GM19397 (cell line): ENCODE measurements at regions not wholly inside any gene's neighbourhood (a gene's known extent, or its start where the extent isn't known, plus 50 kb on each side); places are given as distances from the start of the nearest gene placed in this dataset.

Source experiments
- ATAC-seq: cut with Tn5 transposase; IDR thresholded peaks from one replicate; pipeline ENCODE4 v1.9.1; 2021; ENCODE audit warnings: mild to moderate bottlenecking, moderate library complexity; ENCODE audit not compliant: unreplicated experiment

DNA sequence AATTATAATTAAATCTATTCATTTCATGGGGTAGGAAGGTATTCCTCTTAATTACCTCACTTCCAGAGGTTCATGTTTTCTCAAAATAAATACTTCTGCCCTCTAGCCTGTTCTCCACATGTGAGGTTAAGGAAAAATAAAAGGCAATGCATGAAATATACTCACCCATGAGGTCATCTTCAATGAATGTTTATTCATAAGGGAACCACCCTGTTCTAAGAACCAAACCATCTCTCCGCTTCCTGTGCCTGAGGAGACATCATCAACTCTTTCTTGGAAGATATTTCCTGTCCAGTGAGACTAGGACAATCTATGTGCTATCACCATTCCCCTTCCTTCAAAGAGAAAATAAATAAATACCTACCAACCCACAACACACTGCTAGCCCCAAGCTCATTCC lies 513.7 kb upstream of the PLXNA2 start:
- ATAC-seq, result no peak

DNA sequence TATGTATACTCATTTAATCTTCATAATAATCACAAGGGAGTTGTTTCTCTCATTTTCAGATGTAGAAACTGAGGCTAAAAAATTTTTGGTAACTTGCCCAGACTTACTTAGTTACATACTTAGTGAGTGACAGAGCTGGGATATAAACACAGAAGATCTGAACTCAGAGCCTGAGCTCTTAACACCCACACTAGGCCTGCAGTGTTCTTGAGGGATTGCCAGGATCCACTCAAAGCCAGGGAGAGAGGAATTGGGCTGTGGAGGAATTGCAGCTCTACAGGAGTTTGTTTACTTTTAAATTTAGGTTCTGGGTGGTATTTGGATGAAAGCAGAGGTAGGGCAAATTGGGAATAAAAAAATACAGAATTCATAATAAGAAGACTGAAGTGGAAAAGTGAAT lies 515.1 kb upstream of the PLXNA2 start:
- no peak for ATAC-seq

GRCh38 chr1:208763971-208764370 lies 519.8 kb upstream of the PLXNA2 start:
- ATAC-seq, result no peak

DNA sequence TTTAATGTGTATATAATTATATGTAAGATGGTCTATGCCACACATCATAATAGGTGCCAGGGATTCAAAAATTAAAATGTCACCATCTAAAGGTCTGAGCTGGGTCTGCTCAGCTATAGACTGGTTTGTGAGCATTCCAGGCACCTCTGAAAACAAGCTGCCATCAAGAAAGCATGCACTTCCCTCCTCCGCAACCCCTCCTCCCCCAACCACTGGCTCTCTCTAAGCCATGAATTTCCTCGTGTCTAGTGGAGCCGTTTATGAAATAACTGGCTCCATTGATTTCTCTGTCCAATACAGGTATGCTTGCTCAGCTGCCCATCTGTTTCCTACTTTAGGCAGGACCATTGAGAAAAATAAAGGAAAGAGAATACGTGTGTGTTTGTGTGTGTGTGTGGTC lies 522.6 kb upstream of the PLXNA2 start:
- no peak for ATAC-seq

GRCh38 chr1:208767816-208768215 lies 523.6 kb upstream of the PLXNA2 start:
- no peak for ATAC-seq

DNA sequence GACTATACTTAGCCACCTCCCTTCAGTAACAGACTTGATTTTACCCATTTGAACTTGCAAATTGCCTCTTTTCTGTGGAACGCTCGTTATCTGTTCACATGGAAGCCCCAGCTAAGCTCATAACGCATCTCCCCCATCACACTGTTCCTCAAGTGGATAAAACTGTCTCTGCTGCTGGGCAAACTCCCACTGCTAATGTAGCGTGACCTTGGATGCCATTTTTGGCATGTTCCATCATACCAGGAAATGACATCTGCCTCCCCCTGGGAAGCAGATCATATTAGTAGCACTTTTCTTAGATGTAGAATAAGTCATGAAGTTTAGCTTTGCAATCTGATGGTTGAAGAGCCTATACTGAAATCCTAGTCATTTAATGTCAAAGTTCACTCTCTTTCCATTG lies 528.7 kb upstream of the PLXNA2 start:
- no peak for ATAC-seq

- ATAC-seq, result no peak
Observed at GRCh38 chr1:208775841-208776240, 531.7 kb upstream of the PLXNA2 start.

DNA sequence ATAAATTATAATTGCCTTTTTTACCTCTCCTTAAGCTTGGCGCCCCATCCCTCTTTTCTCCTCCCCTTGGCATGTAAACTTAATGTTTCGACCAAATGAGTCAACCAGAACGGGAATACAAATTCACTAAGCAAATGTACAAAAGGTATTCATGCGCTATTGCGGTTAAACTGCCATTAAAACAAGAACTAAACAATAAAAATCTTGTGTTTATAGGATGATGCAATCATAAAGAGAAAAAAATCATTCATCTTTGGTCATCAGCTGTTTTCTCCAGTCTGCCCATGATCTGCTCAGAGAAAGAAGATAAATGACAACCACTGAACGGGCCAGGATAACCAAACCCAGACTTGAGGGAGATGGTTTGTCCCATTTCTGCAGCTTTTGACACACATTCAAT lies 534.2 kb upstream of the PLXNA2 start:
- no peak for ATAC-seq

GRCh38 chr1:208781391-208782045 lies 537.3 kb upstream of the PLXNA2 start:
- no peak for ATAC-seq

DNA sequence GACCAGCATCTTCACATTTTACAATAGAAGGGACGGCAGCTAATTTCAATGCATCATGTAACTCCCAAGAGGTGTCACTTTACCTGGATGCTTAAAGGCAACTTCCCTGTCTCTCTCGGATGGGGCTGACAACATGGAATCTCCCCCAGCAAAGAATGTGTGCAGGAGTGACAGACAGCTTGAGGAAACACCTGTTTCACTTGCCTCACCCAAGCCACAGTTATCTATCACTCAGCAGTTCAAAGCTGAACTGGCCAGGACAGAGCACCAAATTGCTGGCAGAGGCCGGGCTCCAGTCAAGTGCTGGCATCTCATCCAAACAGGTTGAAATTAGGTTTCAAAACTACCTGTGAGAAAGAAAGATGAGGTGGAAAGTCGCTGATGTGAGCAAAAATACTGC lies 538.0 kb upstream of the PLXNA2 start:
- no peak for ATAC-seq

DNA sequence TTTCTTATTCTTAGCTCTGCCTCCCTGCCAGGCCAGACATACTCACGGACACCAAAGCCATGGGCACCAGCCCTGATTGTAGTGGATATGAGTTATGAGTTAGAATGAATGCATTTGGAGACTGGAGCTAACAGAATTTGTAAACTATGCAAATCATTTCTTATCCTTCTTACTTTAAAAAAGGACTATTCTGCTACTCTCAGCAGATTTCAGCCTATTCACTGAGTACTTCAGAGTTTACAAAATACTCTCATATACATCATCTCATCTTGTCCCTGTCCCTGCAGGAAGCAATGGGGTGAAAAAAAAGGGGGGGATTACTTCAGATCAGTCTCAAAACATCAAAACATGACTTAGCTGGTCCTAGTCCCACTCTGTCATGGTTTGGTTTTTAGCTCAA lies 541.4 kb upstream of the PLXNA2 start:
- ATAC-seq, result no peak

- ATAC-seq, result no peak
Observed at GRCh38 chr1:208787219-208787618, 543.0 kb upstream of the PLXNA2 start.

- ATAC-seq, result no peak
Observed at GRCh38 chr1:208788013-208788540, 543.9 kb upstream of the PLXNA2 start.

- ATAC-seq, result no peak
Observed at GRCh38 chr1:208791456-208791855, 547.3 kb upstream of the PLXNA2 start.

- no peak for ATAC-seq
Observed at GRCh38 chr1:208793861-208794345, 549.7 kb upstream of the PLXNA2 start.

DNA sequence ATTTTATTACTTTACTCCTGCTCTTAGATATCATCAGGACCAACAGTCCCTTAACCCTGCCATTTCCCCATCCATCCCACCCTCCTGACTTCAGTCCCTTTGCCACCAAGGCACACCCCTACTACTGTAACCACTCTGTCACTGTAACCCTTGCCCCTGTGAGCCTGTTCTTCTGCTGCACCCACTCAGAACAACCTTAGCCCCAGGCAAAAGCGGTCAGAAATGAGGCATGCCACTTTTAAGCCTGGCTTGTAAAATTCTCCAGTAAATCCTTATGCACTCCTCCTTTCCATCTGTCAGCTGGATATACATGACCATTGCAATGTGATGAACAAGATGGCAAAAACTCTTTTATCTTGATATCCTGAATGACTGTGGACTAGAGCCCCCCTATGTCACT lies 555.0 kb upstream of the PLXNA2 start:
- no peak for ATAC-seq

DNA sequence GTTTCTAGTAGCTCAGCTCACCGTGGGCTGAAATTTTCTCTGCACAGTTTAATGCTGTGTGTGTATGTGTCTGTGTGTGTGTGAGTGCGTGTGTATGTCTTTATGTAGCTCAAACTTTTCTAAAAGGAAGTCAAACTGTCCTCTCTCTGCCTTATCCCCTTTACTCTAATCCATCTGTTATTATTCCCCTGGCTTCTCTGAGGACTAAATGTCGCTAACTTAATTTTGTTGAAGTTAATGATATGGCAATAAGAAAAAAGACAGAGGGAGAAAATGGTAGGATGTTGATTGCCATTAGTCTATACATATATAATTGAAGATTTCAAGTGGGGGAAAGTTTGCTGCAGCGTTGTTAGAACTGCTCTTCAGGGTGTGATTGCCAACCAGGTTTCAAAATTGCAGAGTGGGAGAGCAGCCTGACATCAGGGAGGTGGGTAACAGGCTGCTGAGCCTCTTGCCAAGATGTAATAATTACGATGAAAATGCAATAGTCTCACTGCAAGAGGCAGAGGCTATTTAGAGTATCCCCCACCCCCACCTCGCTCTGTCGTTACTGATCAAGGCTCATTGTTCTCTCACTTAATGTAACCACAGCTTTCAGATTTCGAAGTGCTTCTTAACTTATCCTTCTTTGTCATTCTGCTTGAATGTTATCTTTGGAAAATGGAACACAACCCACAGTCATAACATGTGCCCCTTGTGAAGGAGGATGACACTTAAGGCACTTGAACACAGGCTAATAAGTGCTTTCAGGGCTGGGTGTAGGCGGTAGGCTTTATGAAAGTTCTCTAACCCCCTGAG lies 559.0 kb upstream of the PLXNA2 start:
- no peak for ATAC-seq

DNA sequence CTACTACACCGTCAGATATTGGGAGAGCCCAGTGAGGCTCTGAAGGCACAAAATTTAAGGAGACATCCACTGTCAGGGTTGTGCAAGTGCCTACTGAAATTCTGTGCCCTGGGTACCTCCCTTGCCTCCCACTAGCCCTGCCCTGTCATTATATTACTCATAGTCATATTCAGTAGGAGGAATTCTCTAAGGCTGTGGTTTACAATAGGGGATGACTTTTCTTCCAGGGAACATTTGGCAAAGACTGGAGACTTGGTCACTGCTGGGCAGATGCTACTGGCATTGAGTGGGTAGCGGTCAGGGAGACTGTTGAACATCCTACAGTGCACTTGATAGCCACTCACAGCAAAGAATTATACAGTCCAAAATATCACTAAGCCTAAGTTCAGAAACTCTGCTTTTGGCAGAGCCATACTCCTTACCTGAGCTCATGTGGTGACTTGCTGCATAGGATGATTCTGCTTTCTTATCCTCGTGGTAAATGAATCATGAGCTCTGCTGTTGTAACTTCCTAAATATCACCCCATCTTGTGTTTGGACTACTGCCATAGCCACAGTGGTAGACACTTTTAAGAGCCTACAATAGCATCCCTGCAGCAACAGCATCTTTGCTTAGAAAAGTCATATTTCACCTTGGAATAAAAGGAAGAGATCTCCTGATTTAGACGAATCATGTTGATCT lies 563.4 kb upstream of the PLXNA2 start:
- ATAC-seq, result no peak

- no peak for ATAC-seq
Observed at GRCh38 chr1:208808301-208808700, 564.1 kb upstream of the PLXNA2 start.

GRCh38 chr1:208809876-208810275 lies 565.7 kb upstream of the PLXNA2 start:
- no peak for ATAC-seq

- no peak for ATAC-seq
Observed at GRCh38 chr1:208818770-208819445, 574.7 kb upstream of the PLXNA2 start.
